COR-L47 (cell line): ENCODE measurements at regions not wholly inside any gene's neighbourhood (a gene's known extent, or its start where the extent isn't known, plus 50 kb on each side); places are given as distances from the start of the nearest gene placed in this dataset.

ENCODE experiments used
- DNase-seq: peaks from one replicate; lab custom pipeline; 2025; lab: John Stamatoyannopoulos, UW

- no peak for DNase-seq
These were observed 116.6 kb upstream of the PLXNC1 start for GRCh38 chr12:94031763-94032162.

- DNase-seq, result no peak
These were observed 116.0 kb upstream of the PLXNC1 start for GRCh38 chr12:94032368-94032767.

GRCh38 chr12:94033101-94033500 is 115.3 kb upstream of the PLXNC1 start:
- no peak for DNase-seq

- no peak for DNase-seq
These were observed 114.6 kb upstream of the PLXNC1 start for GRCh38 chr12:94033784-94034183.

GRCh38 chr12:94037444-94037843 is 110.9 kb upstream of the PLXNC1 start:
- no peak for DNase-seq

GRCh38 chr12:94038605-94039004 is 109.8 kb upstream of the PLXNC1 start:
- DNase-seq, result no peak

- DNase-seq, result no peak
These were observed 109.1 kb upstream of the PLXNC1 start for GRCh38 chr12:94039199-94039840.

- DNase-seq, result no peak
These were observed 108.5 kb upstream of the PLXNC1 start for GRCh38 chr12:94039914-94040313.

- DNase-seq, result no peak
These were observed 106.5 kb upstream of the PLXNC1 start for GRCh38 chr12:94041850-94042249.

- DNase-seq, result no peak
These were observed 106.1 kb upstream of the PLXNC1 start for GRCh38 chr12:94042321-94042720.

GRCh38 chr12:94046626-94047410 is 101.6 kb upstream of the PLXNC1 start:
- DNase-seq, result no peak

- DNase-seq, result no peak
These were observed 100.4 kb upstream of the PLXNC1 start for GRCh38 chr12:94047781-94048567.

GRCh38 chr12:94048757-94049156 is 99.6 kb upstream of the PLXNC1 start:
- DNase-seq, result no peak

- DNase-seq, result peak; percentile 7
These were observed 98.7 kb upstream of the PLXNC1 start for GRCh38 chr12:94049718-94050117.

GRCh38 chr12:94053676-94054075 is 94.7 kb upstream of the PLXNC1 start:
- no peak for DNase-seq

- no peak for DNase-seq
These were observed 92.8 kb upstream of the PLXNC1 start for GRCh38 chr12:94055528-94055927.

- DNase-seq, result no peak
These were observed 91.8 kb upstream of the PLXNC1 start for GRCh38 chr12:94056419-94057158.

GRCh38 chr12:94057262-94058151 is 90.9 kb upstream of the PLXNC1 start:
- no peak for DNase-seq

GRCh38 chr12:94059394-94060368 is 88.7 kb upstream of the PLXNC1 start:
- DNase-seq, result no peak

GRCh38 chr12:94062194-94062593 is 86.2 kb upstream of the PLXNC1 start:
- no peak for DNase-seq
